ENCODE measurements at regions not wholly inside any gene's neighbourhood (a gene's known extent, or its start where the extent isn't known, plus 50 kb on each side); places are given as distances from the start of the nearest gene placed in this dataset.

- no peak for TF ChIP-seq CTCF (IDR thresholded peaks at IDR 0.05; ENCODE audit: borderline replicate concordance, extremely low read depth, low read length, poor library complexity, severe bottlenecking)
- TF ChIP-seq EZH2 (IDR thresholded peaks at IDR 0.05; ENCODE audit: borderline replicate concordance, low read depth, low read length, severe bottlenecking): no peak
Measured at GRCh38 chr7:73974101-73974947, 53.6 kb upstream of the ELN start.

Data from DND-41 (cell line).